HT-29 (cell line): ENCODE measurements at regions not wholly inside any gene's neighbourhood (a gene's known extent, or its start where the extent isn't known, plus 50 kb on each side); places are given as distances from the start of the nearest gene placed in this dataset.
"Not testable (repeated sequence)": the region's sequence is repeated elsewhere in the genome, so short reads cannot be mapped to it uniquely, and the experiment has no call there.

Experiments
- DNase-seq: peaks from one replicate; pipeline ENCODE4 v3.0.0-alpha.2; 2015; ENCODE audit warnings: low spot score

- no peak for DNase-seq
Measured at GRCh38 chr1:29757866-29758780, 521.8 kb downstream of the PTPRU start.

- no peak for DNase-seq
Measured at GRCh38 chr1:29756901-29757725, 520.8 kb downstream of the PTPRU start.

- no peak for DNase-seq
Measured at GRCh38 chr1:29756498-29756897, 520.2 kb downstream of the PTPRU start.

GRCh38 chr1:29756085-29756484, 519.8 kb downstream of the PTPRU start:
- DNase-seq = no peak

GRCh38 chr1:29755412-29756015, 519.2 kb downstream of the PTPRU start:
- DNase-seq = not testable (repeated sequence)

- DNase-seq = no peak
Measured at GRCh38 chr1:29754573-29755375, 518.5 kb downstream of the PTPRU start.

GRCh38 chr1:29753771-29754572, 517.6 kb downstream of the PTPRU start:
- no peak for DNase-seq

- DNase-seq = no peak
Measured at GRCh38 chr1:29753244-29753643, 516.9 kb downstream of the PTPRU start.

GRCh38 chr1:29752141-29752540, 515.8 kb downstream of the PTPRU start:
- DNase-seq = no peak

GRCh38 chr1:29749024-29749945, 513.0 kb downstream of the PTPRU start:
- no peak for DNase-seq

- DNase-seq = no peak
Measured at GRCh38 chr1:29747196-29747595, 510.9 kb downstream of the PTPRU start.

- no peak for DNase-seq
Measured at GRCh38 chr1:29746076-29746665, 509.8 kb downstream of the PTPRU start.

GRCh38 chr1:29744684-29745490, 508.6 kb downstream of the PTPRU start:
- no peak for DNase-seq

- DNase-seq = no peak
Measured at GRCh38 chr1:29743931-29744330, 507.6 kb downstream of the PTPRU start.

- no peak for DNase-seq
Measured at GRCh38 chr1:29743264-29743663, 506.9 kb downstream of the PTPRU start.

GRCh38 chr1:29739176-29739575, 502.9 kb downstream of the PTPRU start:
- DNase-seq = no peak

GRCh38 chr1:29736582-29737188, 500.4 kb downstream of the PTPRU start:
- peak; percentile 59 for DNase-seq

- DNase-seq = no peak
Measured at GRCh38 chr1:29732453-29732852, 496.1 kb downstream of the PTPRU start.
